NOMO-1 treated with DMSO at 0.1 percent for 48 hours (cell line): ENCODE measurements at regions not wholly inside any gene's neighbourhood (a gene's known extent, or its start where the extent isn't known, plus 50 kb on each side); places are given as distances from the start of the nearest gene placed in this dataset.
"Not testable (repeated sequence)": the region's sequence is repeated elsewhere in the genome, so short reads cannot be mapped to it uniquely, and the experiment has no call there.

Source experiments
- DNase-seq: peaks from one replicate; lab custom pipeline; 2025; ENCODE audit not compliant: unreplicated experiment; lab: John Stamatoyannopoulos, UW

DNA sequence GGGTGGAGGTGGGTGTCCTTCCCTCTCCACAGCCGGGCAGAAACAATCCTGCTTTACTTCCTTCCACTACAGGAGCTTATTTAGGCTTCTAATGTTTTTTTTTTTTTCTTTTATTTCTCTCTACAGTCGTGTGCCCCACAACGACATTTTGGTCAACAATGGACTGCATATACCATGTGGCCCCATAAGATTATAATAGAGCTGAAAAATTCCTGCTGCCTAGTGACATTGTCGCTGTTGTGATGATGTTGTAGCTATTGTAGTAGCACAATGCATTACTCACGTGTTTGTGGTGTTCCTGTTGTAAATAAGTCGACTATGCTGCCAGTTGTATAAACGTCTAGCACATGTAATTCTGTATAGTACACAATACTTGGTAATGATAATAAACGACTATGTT is 153.7 kb downstream of the IL20RB start:
- no peak for DNase-seq

DNA sequence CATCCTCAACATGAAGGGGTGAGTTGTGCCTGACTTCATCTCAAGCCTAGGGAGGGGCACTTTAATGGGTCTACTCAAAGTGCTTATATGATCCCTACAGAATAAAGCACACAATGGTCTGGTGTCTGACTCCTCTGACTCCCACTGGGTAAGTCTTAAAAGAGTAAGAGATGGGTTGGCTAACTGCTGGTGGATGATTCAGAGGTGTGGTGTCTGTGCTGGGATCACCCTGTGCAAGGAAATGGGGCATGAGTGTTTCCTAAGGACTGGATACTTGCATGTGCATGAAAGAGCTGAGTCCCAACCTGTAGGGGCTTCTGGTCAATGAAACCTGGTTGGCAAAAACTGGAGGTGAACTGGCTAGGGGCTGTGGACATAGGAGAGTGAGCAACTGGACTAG is 158.8 kb downstream of the IL20RB start:
- DNase-seq = no peak

DNA sequence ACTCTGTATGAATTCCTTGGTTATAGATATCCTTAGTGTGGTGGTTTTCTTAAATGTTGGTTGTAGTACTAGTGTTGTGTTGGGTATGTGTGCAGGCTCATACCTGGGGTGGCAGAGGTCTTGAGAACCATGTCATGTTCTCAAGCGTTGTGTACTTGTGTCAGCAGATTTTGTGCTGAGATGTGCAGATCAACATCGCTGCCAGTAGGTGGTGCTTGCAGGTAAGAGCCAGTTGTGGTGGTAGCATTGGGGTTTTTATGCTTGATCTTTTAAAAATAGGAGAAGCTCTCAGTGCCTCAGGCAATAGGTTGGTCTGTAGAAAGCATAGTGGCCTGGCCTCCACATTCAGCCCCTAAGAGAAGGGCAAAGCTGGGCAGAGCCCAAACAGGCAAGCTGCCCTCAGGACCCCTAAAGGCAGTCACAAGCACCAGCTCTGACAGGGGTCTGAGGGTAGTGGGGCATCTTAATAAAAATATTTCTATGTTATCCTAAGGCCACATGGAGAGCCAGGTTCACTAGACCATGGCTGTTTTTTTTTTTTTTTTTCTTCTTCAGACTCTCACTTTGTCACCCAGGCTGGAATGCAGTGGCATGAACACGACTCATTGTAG is 164.0 kb downstream of the IL20RB start:
- DNase-seq = peak; percentile 24

DNA sequence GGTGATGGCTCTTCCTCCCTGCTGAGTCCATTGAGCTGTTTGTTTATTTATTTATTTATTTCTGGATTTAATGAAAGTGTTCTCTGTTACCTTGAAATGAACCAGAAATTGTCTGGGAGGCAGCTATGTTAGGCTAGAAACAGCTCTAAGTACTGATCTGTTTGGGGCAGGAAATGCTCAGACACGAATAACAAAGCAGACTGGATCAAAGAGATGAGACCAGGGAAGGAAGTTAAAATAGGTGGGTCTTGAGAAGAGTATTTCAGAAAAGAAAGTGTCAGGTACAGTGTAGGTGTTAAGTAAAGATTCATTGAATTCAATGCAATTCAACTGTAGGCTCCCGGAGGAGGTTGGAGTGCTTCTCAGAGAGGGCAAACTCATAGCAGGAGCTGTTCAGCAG is 173.3 kb downstream of the IL20RB start:
- no peak for DNase-seq

DNA sequence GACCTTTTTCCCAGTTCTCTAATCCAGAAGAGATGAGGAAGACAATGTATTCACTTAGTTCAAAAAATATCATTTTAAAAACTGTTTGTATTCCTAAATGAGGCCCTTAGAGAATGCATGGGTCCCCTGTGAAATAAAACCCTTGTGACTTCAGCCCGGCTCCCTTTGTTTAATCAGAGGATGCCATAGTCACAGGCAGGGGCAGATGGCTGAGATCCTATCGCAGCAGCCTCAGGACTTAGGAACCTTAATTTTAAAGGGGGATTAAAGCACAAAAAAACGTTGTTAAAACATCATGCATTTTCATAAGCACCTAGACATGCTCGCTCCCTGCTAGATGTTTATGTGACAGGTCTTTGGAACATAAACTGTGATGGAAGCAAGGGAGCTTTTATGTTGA is 176.6 kb downstream of the IL20RB start:
- no peak for DNase-seq

DNA sequence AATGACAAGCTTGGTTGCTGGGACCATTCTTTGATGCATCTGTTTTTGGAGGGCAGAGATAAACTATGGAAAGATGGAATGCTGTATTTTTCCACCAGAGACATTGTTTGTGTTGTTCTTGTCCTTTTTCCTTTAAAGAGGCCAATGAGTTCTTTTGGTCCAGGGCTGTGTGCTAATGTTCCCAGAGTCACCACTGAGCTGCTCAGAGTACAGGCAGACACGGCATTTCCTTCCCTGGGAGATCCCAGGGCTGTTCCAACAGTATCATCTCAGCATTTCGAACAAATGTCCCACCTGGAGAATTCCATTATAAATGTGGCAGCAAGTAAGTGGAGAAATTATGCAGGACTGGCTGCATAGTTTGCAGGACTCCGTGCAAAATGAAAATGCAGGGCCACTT is 190.6 kb downstream of the IL20RB start:
- no peak for DNase-seq

DNA sequence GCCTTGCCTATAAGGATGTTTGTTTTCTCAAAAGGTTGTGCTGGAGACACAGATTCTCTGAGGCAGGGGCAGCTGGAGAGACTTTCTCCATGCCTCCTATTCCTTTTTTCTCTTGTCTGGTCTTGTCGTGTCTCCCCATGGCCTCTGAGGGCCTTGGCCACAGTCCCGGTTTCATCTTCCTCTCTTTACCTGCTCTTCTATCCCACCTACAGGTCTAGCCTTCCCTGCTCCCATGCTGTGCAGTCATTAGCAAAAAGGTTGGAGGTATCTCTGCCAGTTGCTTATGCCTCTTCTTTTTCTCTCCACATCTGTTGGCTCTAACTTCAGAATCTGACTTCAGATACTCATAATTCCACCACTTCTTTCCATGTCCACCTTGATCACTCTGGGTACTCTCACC is 191.1 kb downstream of the IL20RB start:
- DNase-seq = no peak

DNA sequence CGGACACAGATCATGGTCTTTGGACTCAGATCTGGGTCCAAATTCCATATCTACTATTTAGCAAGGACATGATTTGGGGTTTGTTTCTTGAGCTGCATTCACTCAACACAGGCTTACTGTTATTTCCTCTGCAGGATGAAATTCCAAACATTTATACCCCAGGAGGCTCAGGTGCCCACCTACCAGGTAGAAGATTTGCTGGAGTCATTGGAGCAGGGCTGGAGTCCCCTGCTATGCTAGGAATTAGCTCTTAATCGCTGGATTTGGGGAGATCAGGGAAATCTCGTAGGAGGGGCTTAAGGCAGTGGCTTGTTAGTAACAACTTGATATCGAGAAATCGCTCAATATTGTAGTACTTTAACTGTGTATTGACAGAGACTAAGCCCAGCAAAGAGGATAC is 193.0 kb downstream of the IL20RB start:
- DNase-seq = no peak

DNA sequence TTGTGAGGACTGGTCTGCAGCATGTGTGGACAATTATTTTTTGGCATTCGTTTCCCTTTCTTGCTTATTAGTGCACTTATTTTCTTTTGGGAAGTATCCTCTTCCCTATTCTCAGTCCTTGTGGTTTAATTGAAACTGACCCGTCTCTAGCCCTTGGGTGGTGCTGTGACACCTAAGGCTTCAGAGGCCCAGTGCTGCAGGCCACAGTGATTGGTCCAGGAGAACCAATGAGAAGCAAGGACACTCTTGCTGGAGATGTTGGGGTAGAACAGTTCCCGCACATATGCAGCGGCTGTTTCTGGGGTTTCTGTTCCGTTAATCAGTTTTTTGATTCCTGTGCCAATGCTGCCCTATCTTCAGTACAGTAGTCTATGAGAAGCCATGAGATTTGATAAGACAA is 195.3 kb downstream of the IL20RB start:
- DNase-seq = not testable (repeated sequence)

DNA sequence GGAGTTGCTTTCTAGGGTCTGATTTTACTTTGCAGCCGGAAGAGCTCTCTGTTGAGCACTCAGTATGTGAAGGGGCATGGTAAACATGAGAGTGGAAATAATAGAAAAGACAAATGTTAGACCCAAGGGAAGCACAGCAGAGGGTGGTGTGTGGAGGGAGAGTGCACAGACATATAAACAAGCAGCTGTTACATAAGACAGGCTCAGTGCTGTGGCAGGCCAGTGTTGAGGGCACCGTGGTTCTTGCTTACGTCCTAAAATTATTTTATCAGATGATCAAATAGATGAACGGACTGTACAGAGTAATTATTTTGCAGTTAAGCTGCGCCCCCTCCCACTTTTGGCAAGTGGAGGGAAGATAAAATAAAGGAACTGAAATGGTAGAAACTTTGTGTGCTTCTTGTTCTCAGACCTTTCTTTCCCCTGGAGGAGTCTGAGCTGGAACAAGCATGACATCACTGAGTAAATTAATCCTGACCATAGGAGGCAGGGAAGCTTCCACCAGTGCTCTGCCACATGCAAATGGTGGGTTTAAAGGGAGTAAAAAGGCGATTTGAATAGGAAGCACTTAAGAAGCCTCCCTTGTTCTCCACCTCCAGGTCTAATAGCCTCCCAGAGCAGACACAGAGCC is 205.6 kb downstream of the IL20RB start:
- DNase-seq = no peak

DNA sequence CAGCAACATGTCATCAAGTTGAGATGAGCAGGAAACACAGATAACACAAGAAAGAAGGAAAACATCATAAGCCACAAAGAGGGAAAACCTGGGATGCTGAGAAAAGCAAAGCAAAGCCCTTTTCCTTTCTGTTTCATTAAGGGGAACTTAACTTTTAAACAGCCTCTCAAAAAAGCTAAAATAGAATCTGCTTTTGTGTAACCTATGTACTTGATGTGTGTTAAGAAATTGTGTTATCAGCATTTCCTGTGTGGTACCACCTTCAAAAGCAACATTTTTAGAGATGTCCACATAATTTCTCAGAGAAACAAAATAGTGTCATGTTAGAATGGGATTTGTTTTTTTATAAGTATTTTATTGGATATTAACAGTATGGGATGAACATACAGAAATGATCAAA is 206.2 kb downstream of the IL20RB start:
- no peak for DNase-seq

DNA sequence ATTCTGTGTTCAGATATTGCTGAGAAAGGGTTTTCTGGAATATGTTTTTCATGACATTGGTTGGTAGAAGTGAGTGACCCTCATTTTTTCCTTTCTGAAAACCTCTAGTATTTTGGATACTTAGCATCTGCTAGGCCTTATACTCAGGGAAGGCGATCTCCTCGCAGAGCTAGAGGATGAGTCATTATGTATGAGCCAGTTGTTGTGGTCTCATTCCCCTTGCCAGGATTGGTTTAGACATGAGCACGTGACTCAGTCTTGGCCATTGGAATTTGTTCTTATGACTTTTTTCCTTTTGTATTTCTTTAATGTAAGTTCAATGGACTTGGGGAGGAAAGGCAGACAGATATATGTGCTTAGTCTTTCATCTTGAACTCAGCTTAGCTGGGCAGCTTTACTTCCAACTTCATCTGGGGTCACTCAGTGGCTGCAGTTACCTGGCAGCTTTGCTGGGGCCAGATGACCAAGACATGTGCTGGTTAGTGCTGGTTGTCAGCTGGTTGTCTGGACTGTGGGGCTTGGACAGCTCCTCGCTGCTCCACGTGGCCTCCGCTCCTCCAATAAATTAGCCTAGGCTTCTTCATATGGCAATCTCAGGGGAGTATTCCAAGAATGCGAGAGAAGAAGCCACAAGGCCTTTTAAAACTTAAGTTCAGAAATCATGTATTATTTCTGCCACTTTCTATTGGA is 207.5 kb downstream of the IL20RB start:
- DNase-seq = no peak

DNA sequence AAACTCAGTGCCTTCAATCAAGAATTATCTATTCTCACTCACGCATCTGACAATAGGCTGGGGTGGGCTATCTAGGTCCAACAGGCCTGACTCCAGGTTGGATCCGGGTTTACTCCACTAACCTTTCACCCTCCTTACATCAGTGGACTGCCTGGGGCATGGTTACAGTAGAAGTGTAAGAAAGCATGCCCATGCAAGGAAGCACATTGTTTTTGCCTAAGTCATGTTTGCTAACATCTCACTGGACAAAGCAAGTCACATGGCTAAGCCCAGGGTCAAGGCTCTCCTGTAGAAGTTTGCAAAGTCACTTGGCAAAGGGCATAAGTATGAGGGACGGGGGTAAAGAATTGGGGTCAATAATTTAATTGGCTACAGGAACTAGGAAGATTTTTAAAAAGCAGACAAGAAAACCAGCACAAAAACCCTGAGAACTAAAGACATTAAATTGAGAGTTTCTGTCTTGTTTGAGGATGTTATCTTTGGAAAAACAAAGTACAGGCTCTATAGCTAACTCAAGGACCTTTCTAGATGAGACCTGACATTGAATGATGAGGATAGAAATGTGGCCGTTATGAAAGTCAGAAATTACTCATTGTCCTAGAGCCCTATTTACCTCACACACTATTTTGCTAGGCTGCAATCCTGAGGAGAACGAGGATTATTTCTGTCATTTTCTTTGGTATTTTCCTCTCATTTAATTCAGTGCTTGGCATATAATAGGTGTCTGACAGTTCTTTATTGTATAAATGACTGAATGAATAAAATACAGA is 214.2 kb downstream of the IL20RB start:
- DNase-seq = no peak

DNA sequence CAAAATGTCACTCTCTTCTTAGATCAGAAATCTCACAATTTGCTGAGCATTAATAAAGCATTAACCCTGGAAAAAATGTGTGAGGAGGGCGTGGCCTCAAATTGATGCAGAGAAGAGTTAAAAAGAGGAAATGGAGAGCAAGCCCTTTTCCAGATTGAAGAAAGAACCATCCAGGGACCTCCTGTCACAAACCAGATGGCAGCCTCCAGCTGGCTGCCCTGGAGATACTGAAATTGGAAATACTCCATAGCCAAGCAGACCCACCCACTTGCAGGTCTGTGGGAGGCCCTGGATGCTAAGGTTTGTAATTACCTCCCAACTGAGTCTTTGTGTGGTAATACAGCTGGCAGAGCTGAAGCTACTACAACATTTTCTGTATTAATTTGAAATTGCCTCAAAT is 214.9 kb downstream of the IL20RB start:
- DNase-seq = no peak

DNA sequence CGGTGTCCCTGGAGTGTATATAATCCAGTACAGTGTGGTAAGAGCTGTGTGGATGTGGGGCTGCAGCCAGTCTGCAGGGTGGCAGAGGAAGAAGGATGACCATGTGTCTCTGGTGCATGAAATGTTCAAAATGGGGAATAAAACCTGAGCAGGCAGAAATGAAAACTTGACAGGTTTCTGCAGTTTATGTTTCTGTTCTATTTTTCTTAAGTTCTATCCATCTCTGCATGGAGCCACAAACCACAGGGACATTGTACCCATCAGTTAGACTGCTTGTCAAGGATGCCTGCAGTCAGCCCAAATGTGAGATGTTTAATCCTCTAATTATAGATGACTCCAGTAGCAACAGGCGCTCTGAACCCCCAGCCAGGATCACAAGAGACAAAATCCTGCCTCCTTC is 216.7 kb downstream of the IL20RB start:
- no peak for DNase-seq

DNA sequence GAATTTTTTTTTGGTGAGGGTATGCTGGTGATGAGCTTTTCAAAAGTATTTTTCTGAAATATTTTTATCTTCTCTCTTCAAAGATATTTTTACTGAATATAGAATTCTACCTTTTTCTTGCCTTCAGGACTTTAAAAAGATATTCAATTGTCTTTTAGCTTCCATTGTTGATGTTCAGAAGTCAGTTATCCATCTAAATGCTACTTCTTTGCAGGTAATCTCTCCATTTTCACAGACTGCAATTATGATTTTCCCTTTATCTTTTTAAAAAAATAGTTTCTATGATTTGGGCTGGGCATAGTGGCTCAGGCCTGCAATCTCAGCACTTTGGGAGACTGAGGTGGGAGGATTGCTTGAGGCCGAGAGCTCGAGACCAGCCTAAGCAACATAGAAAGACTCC is 222.4 kb downstream of the IL20RB start:
- DNase-seq = no peak

DNA sequence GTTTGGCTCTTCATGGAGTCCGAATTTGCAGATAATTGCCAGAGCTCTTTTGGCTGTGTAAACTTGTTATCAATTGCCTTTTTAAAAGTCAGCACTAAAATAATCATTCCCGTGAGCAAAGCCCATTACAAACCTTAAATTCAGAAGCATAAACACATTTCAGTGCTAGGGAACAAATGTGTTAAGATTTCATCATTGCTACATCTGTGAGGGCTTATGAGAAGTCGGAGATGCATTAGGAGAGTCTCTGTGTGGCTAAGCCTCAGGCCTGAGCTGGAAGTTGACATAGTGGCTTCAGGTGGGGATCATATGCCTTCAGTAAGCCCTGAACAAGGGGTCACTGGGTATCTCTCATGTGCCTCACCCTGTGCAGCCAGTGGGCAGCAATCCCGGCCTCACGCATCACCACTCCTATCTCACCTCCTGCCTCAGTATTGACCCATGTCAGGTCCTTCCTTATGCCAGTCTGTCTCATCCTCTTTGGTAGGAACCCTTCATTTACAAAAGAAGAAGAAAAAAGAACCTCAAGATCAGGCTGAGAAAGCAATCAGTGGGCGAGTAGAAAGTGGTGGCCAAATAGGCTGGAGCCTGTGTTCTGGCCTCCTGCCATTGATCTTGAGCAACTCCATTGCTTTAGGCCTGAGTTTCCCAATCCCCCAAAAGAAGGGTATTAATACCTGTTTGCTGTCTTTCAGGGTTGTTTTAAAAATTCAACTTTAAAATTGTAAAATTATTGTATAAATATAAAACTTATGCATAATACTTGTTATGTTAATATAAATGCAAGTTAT is 233.5 kb downstream of the IL20RB start:
- no peak for DNase-seq

DNA sequence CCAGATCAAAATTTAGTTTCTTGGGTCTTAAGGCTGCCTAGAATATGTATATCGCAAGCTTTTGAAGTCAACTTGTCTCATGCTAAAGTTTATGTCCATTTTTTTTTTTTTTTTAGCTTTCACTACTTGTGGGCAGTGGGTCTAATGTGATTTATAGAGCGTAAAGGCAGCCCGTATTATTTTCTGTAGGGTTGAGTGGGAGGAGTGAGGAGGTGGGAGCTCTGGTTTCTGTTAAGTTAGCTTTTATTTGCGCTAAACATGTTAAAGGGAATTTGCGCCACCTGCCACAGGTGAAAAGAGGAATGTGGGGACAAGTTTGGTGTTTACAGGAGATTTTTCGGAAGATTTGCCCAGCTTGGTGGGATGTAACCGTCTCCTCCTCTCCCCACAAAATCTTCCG is 234.2 kb downstream of the IL20RB start:
- DNase-seq = no peak

DNA sequence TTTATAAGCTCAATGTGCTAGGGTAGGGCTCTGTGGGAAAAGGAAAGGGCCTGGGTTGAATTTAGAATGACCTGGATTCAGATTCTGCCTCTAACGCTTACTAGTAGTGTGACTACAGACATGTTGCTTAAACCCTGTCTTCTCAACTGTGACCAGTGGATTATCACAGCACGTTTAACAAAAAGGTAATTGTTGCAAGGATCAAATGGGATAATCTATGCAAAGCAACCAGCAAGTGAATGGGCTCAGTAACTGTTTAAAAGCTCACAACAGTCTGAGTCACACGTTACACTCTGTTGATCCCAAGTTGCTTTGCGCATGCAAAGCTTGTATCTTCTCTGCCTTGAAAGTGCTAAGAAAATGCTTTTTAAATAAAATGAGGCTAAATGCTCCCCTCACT is 236.5 kb downstream of the IL20RB start:
- DNase-seq = no peak

DNA sequence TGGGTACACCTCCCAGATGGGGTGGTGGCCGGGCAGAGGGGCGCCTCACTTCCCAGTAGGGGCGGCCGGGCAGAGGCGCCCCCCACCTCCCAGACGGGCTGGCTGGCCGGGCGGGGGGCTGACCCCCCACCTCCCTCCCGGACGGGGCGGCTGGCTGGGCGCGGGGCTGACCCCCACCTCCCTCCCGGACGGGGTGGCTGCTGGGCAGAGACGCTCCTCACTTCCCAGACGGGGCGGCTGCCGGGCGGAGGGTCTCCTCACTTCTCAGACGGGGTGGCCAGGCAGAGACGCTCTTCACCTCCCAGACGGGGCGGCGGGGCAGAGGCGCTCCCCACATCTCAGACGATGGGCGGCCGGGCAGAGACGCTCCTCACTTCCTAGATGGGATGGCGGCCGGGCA is 240.6 kb downstream of the IL20RB start:
- DNase-seq = not testable (repeated sequence)

DNA sequence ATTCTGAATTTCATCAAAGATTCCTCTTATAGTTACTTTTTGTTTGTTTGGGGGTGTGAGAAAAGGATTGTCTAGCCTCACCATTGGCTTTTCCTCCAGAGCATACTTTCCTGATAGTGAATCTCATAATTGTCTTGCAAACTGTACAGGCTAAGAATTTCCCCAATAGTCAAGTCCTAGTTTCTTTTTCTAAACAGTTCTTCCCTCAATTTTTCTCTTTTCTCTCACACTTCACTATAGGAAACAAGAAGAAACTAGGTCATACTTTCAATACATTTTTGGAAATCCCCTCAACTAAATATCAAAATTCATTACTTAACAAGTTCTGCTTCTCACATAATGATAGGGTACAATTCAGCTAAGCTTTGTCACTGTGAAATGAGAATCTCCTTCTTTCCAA is 241.9 kb downstream of the IL20RB start:
- DNase-seq = no peak
